OCI-LY7 (cell line): ENCODE measurements at regions not wholly inside any gene's neighbourhood (a gene's known extent, or its start where the extent isn't known, plus 50 kb on each side); places are given as distances from the start of the nearest gene placed in this dataset.

ENCODE experiments used
- BruUV-seq: library from RNA; stranded (reverse); fragments of 400-500 nt; replicated peaks from 2 replicates; lab custom pipeline; 2021; lab: Mats Ljungman, UMichigan
- CTCF ChIA-PET: fragments of 300-600 bp; sonication (Branson Sonifier 250); formaldehyde crosslinking; loops from one replicate; lab custom pipeline; 2022; ENCODE audit warnings: antibody characterized with exemption; ENCODE audit not compliant: unreplicated experiment; lab: Charles Lee
- POLR2A ChIA-PET: fragments of 300-600 bp; sonication (Branson Sonifier 250); formaldehyde crosslinking; loops from one replicate; lab custom pipeline; 2022; ENCODE audit warnings: antibody characterized with exemption; lab: Charles Lee
- DNase-seq: peaks from one replicate; pipeline ENCODE4 v3.0.0-alpha.2; 2015; ENCODE audit warnings: low spot score
- H2AFZ ChIP-seq: fragments of 200-600 bp; sonication (generic), shearing (Covaris generic); 2 replicates; pipeline ENCODE4 v1.6.1; 2014; ENCODE audit warnings: mild to moderate bottlenecking, antibody characterized with exemption, low read length, moderate library complexity
- H3K27ac ChIP-seq: fragments of 200-600 bp; sonication (generic); 2 replicates; pipeline ENCODE4 v1.5.1; 2014; ENCODE audit warnings: mixed run types, low read depth, mild to moderate bottlenecking, moderate library complexity, low read length, inconsistent platforms; ENCODE audit not compliant: poor library complexity, severe bottlenecking
- H3K36me3 ChIP-seq: fragments of 200-600 bp; sonication (generic); 2 replicates; pipeline ENCODE4 v1.6.1; 2014; ENCODE audit warnings: mild to moderate bottlenecking, antibody characterized with exemption, low read length, moderate library complexity, mixed read lengths; ENCODE audit not compliant: insufficient read depth
- H3K4me1 ChIP-seq: fragments of 200-600 bp; sonication (generic); 2 replicates; pipeline ENCODE4 v1.5.1; 2014; ENCODE audit warnings: mild to moderate bottlenecking, low read length; ENCODE audit not compliant: insufficient read depth, poor library complexity, severe bottlenecking
- H3K4me2 ChIP-seq: fragments of 200-600 bp; sonication (generic); 2 replicates; pipeline ENCODE4 v1.6.1; 2014; ENCODE audit warnings: mild to moderate bottlenecking, low read length
- H3K4me3 ChIP-seq: fragments of 200-600 bp; sonication (generic); 2 replicates; pipeline ENCODE4 v1.5.1; 2014; ENCODE audit warnings: mild to moderate bottlenecking, low read depth, low read length; ENCODE audit not compliant: poor library complexity, severe bottlenecking
- H3K79me2 ChIP-seq: fragments of 200-600 bp; sonication (generic); 2 replicates; pipeline ENCODE4 v1.6.1; 2016; ENCODE audit warnings: low read depth, mild to moderate bottlenecking, low read length, moderate library complexity, mixed read lengths; ENCODE audit not compliant: insufficient read depth
- H3K9me2 ChIP-seq: fragments of 200-600 bp; sonication (generic); 2 replicates; pipeline ENCODE4 v1.6.1; 2016; ENCODE audit warnings: mild to moderate bottlenecking, low read length, mixed read lengths; ENCODE audit not compliant: insufficient read depth
- H3K9me3 ChIP-seq: fragments of 200-600 bp; sonication (generic); 2 replicates; pipeline ENCODE4 v1.6.1; 2014; ENCODE audit warnings: mild to moderate bottlenecking, mixed run types, low read length, mixed read lengths
- H4K20me1 ChIP-seq: fragments of 200-600 bp; sonication (generic); 2 replicates; pipeline ENCODE4 v1.6.1; 2014; ENCODE audit warnings: mild to moderate bottlenecking, antibody characterized with exemption, low read length, moderate library complexity, mixed read lengths; ENCODE audit not compliant: insufficient read depth
- CTCF ChIP-seq: fragments of 200-600 bp; sonication (generic); conservative IDR thresholded peaks from 2 replicates; pipeline ENCODE4 v1.5.1; 2014; ENCODE audit warnings: mild to moderate bottlenecking, antibody characterized with exemption, low read length, moderate library complexity, mixed read lengths
- EZH2phosphoT487 ChIP-seq: fragments of 200-600 bp; sonication (generic); IDR thresholded peaks from 2 replicates; pipeline ENCODE4 v1.6.1; 2018; ENCODE audit warnings: low read depth, borderline replicate concordance, mild to moderate bottlenecking, mixed run types, antibody characterized with exemption, low read length, moderate library complexity, mixed read lengths
- intact Hi-C: fragments of 100-400 bp; cut with micrococcal nuclease; formaldehyde crosslinking; loops from one replicate; pipeline ENCODE4 v1.10.0; 2022; ENCODE audit not compliant: unreplicated experiment

DNA sequence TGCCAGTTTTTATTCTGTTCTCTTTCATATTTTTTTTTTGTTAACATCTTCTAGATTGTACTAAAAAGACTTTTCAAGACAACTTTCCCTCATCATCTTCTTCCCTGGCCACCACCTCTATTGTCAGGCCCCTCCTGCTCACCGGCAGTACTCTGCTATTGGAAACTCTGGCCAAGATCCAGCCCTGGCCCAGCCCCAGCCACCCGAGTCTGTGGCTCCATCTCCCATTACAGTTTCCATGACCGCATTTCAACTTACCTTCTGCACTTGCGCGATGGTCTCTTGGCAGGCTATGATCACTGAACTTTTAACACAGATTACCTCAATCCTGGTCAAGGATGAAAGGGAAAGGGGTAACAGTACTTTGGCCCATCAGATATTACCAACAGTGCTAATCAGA lies 137.7 kb upstream of the POM121L12 start:
- DNase-seq, result no peak
- ChIA-PET POLR2A (interaction anchor here (0.5 to 0.6 kb wide), 2 partner anchors 10 to 338 kb away, joined by 3 to 5 read pairs; no protein-coding TSS in a partner anchor), CTCF (no interaction called here)
- no peak for TF ChIP-seq CTCF
- TF ChIP-seq EZH2phosphoT487, result no peak
- Histone ChIP-seq H3K9me2 (no peaks in the 10 kb centered on the region), H2AFZ (no peak overlapping the region), H3K4me1 (no peaks in the 10 kb centered on the region), H3K4me2 (no peak overlapping the region), H3K27ac (no peak overlapping the region), H3K9me3 (no peaks in the 10 kb centered on the region), H4K20me1 (no peaks in the 10 kb centered on the region), H3K36me3 (no peaks in the 10 kb centered on the region), H3K4me3 (no peak overlapping the region), H3K79me2 (no peaks in the 10 kb centered on the region)
- BruUV-seq, result no TSS peak
- intact Hi-C loops, result no loop called here

- no peak overlapping the region for H3K4me3 ChIP-seq
- intact Hi-C loops, result no loop called here
- ChIA-PET POLR2A (interaction anchor here (0.6 kb wide), 1 partner anchor 9 kb away, joined by 3 read pairs; no protein-coding TSS in a partner anchor), CTCF (no interaction called here)
- H3K79me2 ChIP-seq, result no peaks in the 10 kb centered on the region
- no peak for DNase-seq
- no peak for TF ChIP-seq EZH2phosphoT487
- no peak for TF ChIP-seq CTCF
- no peak overlapping the region for H3K27ac ChIP-seq
- no peaks in the 10 kb centered on the region for H3K4me1 ChIP-seq
- H3K9me2 ChIP-seq, result no peaks in the 10 kb centered on the region
- BruUV-seq, result no TSS peak
- H4K20me1 ChIP-seq, result no peaks in the 10 kb centered on the region
- no peak overlapping the region for H3K4me2 ChIP-seq
- H2AFZ ChIP-seq, result no peak overlapping the region
- no peaks in the 10 kb centered on the region for H3K9me3 ChIP-seq
- no peaks in the 10 kb centered on the region for H3K36me3 ChIP-seq
These were observed 138.1 kb upstream of the POM121L12 start for GRCh38 chr7:52897288-52897687.

DNA sequence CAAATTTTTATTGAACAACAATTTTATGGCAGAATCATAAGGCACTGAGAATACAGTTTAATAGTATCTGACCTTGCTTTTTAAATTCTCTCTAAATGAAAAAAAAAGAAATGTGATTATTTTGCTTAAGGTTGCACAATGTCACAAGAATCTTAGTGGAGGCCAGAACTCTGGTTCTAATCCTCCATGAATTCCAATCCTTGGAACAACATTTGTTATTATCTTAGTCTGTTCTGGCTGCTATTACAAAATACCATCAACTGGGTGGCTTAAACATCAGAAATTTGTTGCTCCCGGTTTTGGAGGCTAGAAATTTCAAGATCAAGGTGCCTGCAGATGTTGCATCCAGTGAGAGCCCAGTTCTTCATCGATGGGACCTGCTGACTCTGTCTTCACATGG lies 158.2 kb upstream of the POM121L12 start:
- intact Hi-C loops, result no loop called here
- TF ChIP-seq CTCF (no peak), EZH2phosphoT487 (no peak)
- Histone ChIP-seq H4K20me1 (no peaks in the 10 kb centered on the region), H3K4me2 (no peak overlapping the region), H3K9me3 (no peaks in the 10 kb centered on the region), H3K27ac (no peak overlapping the region), H3K4me3 (no peak overlapping the region), H3K4me1 (no peaks in the 10 kb centered on the region), H3K9me2 (no peaks in the 10 kb centered on the region), H2AFZ (no peak overlapping the region), H3K36me3 (no peaks in the 10 kb centered on the region), H3K79me2 (no peaks in the 10 kb centered on the region)
- no TSS peak for BruUV-seq
- ChIA-PET POLR2A (interaction anchor here (0.7 kb wide), 1 partner anchor 223 kb away, joined by 3 read pairs; no protein-coding TSS in a partner anchor), CTCF (no interaction called here)
- no peak for DNase-seq
